MG63 (cell line): ENCODE measurements at regions not wholly inside any gene's neighbourhood (a gene's known extent, or its start where the extent isn't known, plus 50 kb on each side); places are given as distances from the start of the nearest gene placed in this dataset.

Source experiments
- DNase-seq: peaks from one replicate; pipeline ENCODE4 v3.0.0-alpha.2; 2020
- H3K27me3 ChIP-seq: fragments of 250-450 bp; sonication (Bioruptor Pico); 2 replicates; pipeline ENCODE4 v1.5.1; 2020; ENCODE audit warnings: mild to moderate bottlenecking, moderate library complexity
- H3K36me3 ChIP-seq: fragments of 250-450 bp; sonication (Bioruptor Pico); 2 replicates; pipeline ENCODE4 v1.5.1; 2020; ENCODE audit warnings: mild to moderate bottlenecking, moderate library complexity
- H3K4me3 ChIP-seq: fragments of 250-450 bp; sonication (Bioruptor Pico); 2 replicates; pipeline ENCODE4 v1.5.1; 2020; ENCODE audit warnings: mild to moderate bottlenecking, moderate library complexity
- H3K9me3 ChIP-seq: fragments of 250-450 bp; sonication (Bioruptor Pico); 2 replicates; pipeline ENCODE4 v1.5.1; 2020; ENCODE audit warnings: mild to moderate bottlenecking, moderate library complexity

- H3K4me3 ChIP-seq: no peak overlapping the region
- DNase-seq: no peak
- no peaks in the 10 kb centered on the region for H3K36me3 ChIP-seq
- no peaks in the 10 kb centered on the region for H3K9me3 ChIP-seq
- no peaks in the 10 kb centered on the region for H3K27me3 ChIP-seq
These were observed 82.4 kb upstream of the ZIC3 start for GRCh38 chrX:137483554-137483953.

DNA sequence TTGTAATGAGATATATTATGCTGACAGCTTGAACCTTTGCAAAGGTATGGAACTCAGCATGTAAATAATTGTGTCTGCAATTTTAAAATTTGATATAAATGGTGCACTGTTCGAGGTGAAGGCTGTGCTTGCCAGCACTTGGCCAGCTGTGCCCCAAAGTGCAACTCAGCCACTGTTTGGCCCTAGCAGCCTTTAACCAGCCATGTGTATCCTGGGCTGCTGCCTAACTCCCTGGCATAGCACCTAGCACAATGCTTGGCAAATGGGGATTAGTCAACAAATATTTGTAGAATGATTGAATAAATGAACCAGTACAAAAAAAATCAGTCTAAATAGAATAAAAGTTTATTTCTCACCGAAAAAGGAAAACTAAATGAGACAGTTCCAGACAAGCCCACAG is 83.8 kb upstream of the ZIC3 start:
- Histone ChIP-seq H3K27me3 (no peaks in the 10 kb centered on the region), H3K9me3 (no peaks in the 10 kb centered on the region), H3K4me3 (no peak overlapping the region), H3K36me3 (no peaks in the 10 kb centered on the region)
- no peak for DNase-seq

GRCh38 chrX:137479386-137479785 is 86.5 kb upstream of the ZIC3 start:
- H3K9me3 ChIP-seq: no peaks in the 10 kb centered on the region
- no peaks in the 10 kb centered on the region for H3K36me3 ChIP-seq
- no peaks in the 10 kb centered on the region for H3K27me3 ChIP-seq
- H3K4me3 ChIP-seq: no peak overlapping the region
- DNase-seq: no peak

GRCh38 chrX:137441711-137442110 is 124.2 kb upstream of the ZIC3 start:
- no peak for DNase-seq
- Histone ChIP-seq H3K9me3 (no peaks in the 10 kb centered on the region), H3K27me3 (no peaks in the 10 kb centered on the region), H3K4me3 (no peak overlapping the region), H3K36me3 (no peaks in the 10 kb centered on the region)

DNA sequence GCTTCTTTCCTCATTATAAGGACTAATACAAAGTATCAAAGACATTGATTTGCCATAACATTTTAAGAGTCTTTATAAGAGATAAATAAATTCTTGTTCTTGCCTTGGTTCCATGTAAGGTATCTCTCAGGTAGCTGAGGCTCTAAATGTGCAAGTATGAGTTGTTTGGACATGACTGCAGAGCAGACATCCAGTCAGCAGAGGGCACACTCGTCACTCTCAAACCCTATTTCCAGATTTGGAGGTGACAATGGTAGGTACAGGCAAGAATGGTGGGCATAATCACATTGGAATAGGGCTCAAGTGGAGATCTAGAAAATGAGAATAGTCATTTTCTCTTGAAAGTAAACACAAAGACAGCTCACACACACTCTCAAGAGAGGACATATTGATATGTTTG is 133.3 kb upstream of the ZIC3 start:
- DNase-seq: no peak
- Histone ChIP-seq H3K9me3 (no peaks in the 10 kb centered on the region), H3K4me3 (no peak overlapping the region), H3K27me3 (no peaks in the 10 kb centered on the region; the same call in 1 of the 2 replicates), H3K36me3 (no peaks in the 10 kb centered on the region)

DNA sequence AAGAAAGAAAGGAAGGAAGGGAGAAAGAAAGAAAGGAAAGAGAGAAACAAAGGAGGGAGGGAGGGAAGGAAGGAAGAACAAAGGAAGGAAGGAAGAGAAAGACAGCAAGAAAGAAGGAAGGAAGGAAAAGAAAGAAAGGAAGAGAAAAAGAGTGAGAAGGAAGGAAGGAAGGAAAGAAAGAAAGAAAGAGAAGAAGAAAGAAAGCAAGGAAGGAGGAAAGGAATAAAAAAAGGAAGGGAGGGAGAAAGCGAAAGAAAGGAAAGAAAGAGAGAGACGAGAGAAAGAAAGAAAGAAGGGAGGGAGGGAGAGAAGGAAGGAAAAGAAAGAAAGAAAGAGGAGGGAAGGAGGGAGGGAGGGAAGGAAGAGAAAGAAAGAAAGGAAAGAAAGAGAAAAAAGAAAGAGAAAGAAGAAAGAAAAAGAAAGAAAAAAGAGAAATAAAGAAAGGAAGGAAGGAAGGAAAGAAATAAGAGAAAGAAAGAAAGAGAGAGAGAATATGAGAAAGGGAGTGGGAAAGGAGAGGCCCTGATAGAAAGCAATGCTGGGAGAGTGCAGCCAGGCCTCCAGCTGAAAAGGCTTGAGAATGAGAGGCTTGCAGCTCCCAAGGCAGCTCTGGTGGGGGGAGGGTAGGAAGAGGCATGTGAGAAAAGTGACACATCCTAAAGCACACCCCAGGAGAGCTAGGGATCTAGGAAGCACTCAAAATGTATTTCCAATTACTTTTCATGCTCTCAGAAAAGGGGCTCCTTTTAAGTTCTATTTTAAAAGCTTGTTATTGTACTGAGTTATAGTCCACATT is 134.0 kb upstream of the ZIC3 start:
- no peaks in the 10 kb centered on the region for H3K36me3 ChIP-seq
- no peaks in the 10 kb centered on the region for H3K9me3 ChIP-seq

GRCh38 chrX:137430984-137431475 is 134.9 kb upstream of the ZIC3 start:
- Histone ChIP-seq H3K4me3 (no peak overlapping the region), H3K27me3 (no peaks in the 10 kb centered on the region; the same call in 1 of the 2 replicates), H3K9me3 (no peaks in the 10 kb centered on the region), H3K36me3 (no peaks in the 10 kb centered on the region)
- DNase-seq: no peak

More for the DNA sequence above, 134.0 kb upstream of the ZIC3 start:
- H3K4me3 ChIP-seq: no peak overlapping the region
- H3K27me3 ChIP-seq: no peaks in the 10 kb centered on the region; the same call in 1 of the 2 replicates
- DNase-seq: no peak

- Histone ChIP-seq H3K9me3 (no peaks in the 10 kb centered on the region), H3K36me3 (no peaks in the 10 kb centered on the region), H3K4me3 (no peak overlapping the region), H3K27me3 (no peaks in the 10 kb centered on the region; the same call in 1 of the 2 replicates)
- no peak for DNase-seq
These were observed 135.6 kb upstream of the ZIC3 start for GRCh38 chrX:137430301-137430700.

DNA sequence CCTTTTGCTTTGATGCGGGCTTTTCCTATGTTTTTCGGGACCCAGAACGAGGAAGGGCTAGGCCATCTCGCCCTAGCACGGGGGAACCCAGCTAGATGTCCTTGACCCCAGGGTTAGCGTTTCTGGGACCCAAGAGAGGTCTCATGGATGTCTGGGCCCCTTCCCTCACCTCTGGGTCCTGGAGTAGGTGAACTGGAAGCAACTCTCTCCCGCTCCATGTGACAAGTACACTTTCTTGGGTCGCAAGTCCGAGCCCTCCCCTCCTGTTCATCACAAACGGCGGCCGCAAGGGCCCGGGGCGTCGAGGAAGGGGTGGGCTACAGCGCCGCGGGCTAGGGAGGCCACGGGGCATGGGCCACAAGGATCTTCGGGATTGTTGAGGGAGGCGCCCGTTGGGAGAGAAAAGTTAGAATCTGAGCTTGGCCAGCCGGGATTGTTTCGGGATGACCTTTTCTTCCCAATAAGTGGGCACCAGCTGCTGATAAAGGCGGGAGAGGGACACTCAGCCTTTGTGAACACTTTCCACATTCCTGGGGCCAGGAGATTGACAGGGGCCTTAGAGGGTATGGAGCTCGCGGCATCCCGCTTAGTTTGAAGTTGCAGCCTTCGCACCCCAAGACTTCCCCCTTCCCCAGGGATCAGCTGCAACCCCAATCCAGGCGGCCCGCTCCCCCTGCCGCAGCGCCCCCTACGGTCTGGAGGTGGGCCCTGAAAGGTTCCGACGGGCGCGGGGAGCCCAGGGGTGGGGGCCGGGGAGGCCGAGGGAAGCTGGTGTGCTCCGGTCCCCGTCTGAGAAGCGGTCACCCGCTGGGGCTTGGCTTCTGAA is 136.9 kb upstream of the ZIC3 start:
- Histone ChIP-seq H3K27me3 (no peaks in the 10 kb centered on the region; the same call in 1 of the 2 replicates), H3K9me3 (no peaks in the 10 kb centered on the region), H3K4me3 (no peak overlapping the region), H3K36me3 (no peaks in the 10 kb centered on the region)
- DNase-seq: no peak

DNA sequence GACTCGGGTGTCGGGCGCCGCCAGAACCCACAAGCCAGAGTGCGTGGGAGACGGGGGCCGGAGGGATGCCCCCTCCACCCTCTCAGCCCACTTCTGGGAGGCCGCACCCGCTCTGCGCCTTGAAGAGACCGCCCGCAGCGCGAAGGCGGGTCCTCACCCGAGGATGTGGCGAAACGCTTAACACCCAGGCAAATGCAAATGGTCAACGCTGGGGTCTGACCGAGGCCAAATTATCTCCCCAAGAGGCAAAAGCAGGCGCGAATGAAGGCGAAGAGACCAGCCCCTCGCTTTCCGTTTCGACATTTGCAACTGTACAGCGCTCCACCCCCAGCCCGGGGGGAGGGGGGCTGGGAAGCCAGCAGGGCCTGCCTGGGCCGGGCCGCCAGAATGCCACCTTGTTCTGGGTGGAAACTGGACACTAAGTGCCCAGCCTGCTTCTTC is 137.7 kb upstream of the ZIC3 start:
- no peaks in the 10 kb centered on the region for H3K36me3 ChIP-seq
- H3K4me3 ChIP-seq: peak overlapping the region; percentile 26
- H3K9me3 ChIP-seq: no peaks in the 10 kb centered on the region
- no peak for DNase-seq
- no peaks in the 10 kb centered on the region; the same call in 1 of the 2 replicates for H3K27me3 ChIP-seq

DNA sequence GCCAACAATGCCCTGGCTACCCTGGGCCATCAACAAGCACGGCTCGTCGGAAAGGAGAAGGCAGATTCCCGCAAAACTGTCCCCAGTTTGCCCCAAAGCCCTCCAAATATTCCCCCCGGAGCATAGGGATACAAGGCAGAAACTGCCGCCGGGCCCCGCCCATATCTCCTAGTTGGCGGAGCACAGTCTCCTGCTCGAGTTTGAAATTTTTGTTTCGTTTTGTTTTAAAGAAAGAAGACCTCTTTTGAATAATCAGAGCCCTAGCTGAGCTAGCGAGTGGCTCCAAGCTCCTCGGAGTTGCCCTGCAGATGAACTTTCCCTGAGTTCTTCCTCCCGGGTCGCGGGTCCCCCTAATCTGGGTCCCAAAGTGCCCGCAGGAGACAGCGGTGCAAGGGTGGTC is 138.1 kb upstream of the ZIC3 start:
- H3K9me3 ChIP-seq: no peaks in the 10 kb centered on the region
- H3K36me3 ChIP-seq: no peaks in the 10 kb centered on the region
- H3K4me3 ChIP-seq: peak overlapping the region; percentile 26
- DNase-seq: no peak
- no peaks in the 10 kb centered on the region; the same call in 1 of the 2 replicates for H3K27me3 ChIP-seq

- peak overlapping the region; percentile 26; the same call in 1 of the 2 replicates for H3K4me3 ChIP-seq
These were observed 138.5 kb upstream of the ZIC3 start for GRCh38 chrX:137427426-137427778.

DNA sequence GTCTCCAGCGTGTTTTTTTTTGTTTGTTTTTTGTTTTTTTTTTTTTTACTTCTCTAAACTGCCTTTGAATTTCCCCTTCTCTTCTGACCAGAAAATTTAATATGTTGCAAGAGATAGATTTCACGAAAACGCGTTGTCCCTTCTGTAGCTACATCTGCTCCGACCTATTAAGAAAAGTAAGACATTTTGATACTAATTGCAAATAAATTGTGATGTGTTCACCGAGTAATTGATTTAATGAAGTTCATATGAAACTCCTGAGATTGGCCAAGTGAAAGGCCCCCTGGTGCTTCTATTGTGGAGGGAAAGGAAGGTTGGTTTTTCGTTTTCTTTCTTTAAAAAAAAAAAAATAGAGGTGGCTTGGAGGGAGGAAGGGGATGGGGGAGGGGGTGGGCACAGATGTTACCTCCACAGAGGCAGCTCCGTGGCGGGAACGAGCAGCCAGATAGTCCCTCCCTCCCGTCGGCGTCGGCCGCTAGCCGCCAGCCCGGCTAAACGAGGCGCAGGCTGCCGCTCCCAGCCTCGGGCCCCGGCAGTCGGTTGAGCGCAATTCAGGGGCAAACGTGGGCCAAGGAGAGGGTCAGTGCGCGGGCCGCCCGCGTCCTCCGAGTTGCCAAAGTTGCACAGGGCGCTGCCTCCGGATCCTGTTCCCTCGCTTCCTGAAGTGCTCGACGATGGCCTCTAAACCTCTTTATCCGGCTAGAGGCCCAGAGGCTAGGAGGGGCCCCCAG is 139.1 kb upstream of the ZIC3 start:
- Histone ChIP-seq H3K4me3 (no peak overlapping the region), H3K27me3 (no peaks in the 10 kb centered on the region; the same call in 1 of the 2 replicates), H3K36me3 (no peaks in the 10 kb centered on the region), H3K9me3 (no peaks in the 10 kb centered on the region)
- no peak for DNase-seq

More at GRCh38 chrX:137427426-137427778, 138.5 kb upstream of the ZIC3 start:
- no peak for DNase-seq
- H3K36me3 ChIP-seq: no peaks in the 10 kb centered on the region
- no peaks in the 10 kb centered on the region for H3K9me3 ChIP-seq
- no peaks in the 10 kb centered on the region; the same call in 1 of the 2 replicates for H3K27me3 ChIP-seq

DNA sequence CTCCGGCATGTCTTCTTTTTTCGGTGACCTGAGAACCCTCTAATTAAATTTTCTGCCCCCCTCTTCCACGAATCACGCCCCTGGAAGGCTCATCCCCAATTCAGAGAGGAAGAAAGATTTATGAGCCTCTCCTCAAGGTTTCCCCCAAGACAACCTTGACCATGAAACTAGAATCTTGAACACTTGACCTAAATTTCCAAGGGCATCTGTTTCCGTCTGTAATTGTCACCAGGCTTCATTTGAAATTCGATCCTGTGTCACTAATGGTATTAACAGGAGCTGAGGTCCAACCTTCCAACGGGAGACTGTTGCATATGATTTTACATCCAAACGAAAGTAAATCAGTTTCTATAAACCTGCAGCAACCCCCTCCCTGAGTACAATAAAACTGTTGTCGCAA is 139.9 kb upstream of the ZIC3 start:
- no peak for DNase-seq
- Histone ChIP-seq H3K36me3 (no peaks in the 10 kb centered on the region), H3K4me3 (no peak overlapping the region), H3K9me3 (no peaks in the 10 kb centered on the region), H3K27me3 (no peaks in the 10 kb centered on the region; the same call in 1 of the 2 replicates)

- no peaks in the 10 kb centered on the region; the same call in 1 of the 2 replicates for H3K27me3 ChIP-seq
- H3K4me3 ChIP-seq: no peak overlapping the region
- H3K9me3 ChIP-seq: no peaks in the 10 kb centered on the region
- H3K36me3 ChIP-seq: no peaks in the 10 kb centered on the region
- DNase-seq: no peak
These were observed 140.5 kb upstream of the ZIC3 start for GRCh38 chrX:137425273-137425902.

- no peaks in the 10 kb centered on the region; the same call in 1 of the 2 replicates for H3K27me3 ChIP-seq
- H3K36me3 ChIP-seq: no peaks in the 10 kb centered on the region
- no peak overlapping the region for H3K4me3 ChIP-seq
- no peaks in the 10 kb centered on the region for H3K9me3 ChIP-seq
- DNase-seq: no peak
These were observed 141.2 kb upstream of the ZIC3 start for GRCh38 chrX:137424679-137425078.
